ENCODE measurements at regions not wholly inside any gene's neighbourhood (a gene's known extent, or its start where the extent isn't known, plus 50 kb on each side); places are given as distances from the start of the nearest gene placed in this dataset.

- no peak for TF ChIP-seq CTCF (IDR thresholded peaks at IDR 0.05)
- no peak for TF ChIP-seq POLR2A (IDR thresholded peaks at IDR 0.05)
- intact Hi-C loops (cut with DNase I; ENCODE audit: low total_unique reads): no loop called here
- H3K4me3 ChIP-seq (ENCODE audit: low read depth, poor library complexity, severe bottlenecking): no peak overlapping the region
- DNase-seq (ENCODE audit: low spot score in 2 of 2): no peak
These were observed 263.8 kb upstream of the C16orf82 start for GRCh38 chr16:26802965-26803364.

- no peak for TF ChIP-seq CTCF (IDR thresholded peaks at IDR 0.05)
- TF ChIP-seq POLR2A (IDR thresholded peaks at IDR 0.05): no peak
- WGBS, 2 donors: 77 to 83% methylated on average over 6 of the region's 6 CpGs
- intact Hi-C loops (cut with DNase I; ENCODE audit: low total_unique reads): no loop called here
- H3K4me3 ChIP-seq (ENCODE audit: low read depth, poor library complexity, severe bottlenecking): no peak overlapping the region
- no peak for DNase-seq (ENCODE audit: low spot score in 2 of 2)
These were observed 260.1 kb upstream of the C16orf82 start for GRCh38 chr16:26806657-26807056.

GRCh38 chr16:26809461-26809860, 257.3 kb upstream of the C16orf82 start:
- 61 to 70% methylated on average over 1 of the region's 2 CpGs for WGBS, 2 donors
- no peak for DNase-seq (ENCODE audit: low spot score in 2 of 2)
- TF ChIP-seq CTCF (IDR thresholded peaks at IDR 0.05) (no peak), POLR2A (IDR thresholded peaks at IDR 0.05) (no peak)
- no peak overlapping the region for H3K4me3 ChIP-seq (ENCODE audit: low read depth, poor library complexity, severe bottlenecking)
- intact Hi-C loops (cut with DNase I; ENCODE audit: low total_unique reads): no loop called here

- DNase-seq (ENCODE audit: low spot score in 2 of 2): peak in 1 of 2 donors; percentile 17
- TF ChIP-seq CTCF (IDR thresholded peaks at IDR 0.05) (no peak), POLR2A (IDR thresholded peaks at IDR 0.05) (no peak)
- intact Hi-C loops (cut with DNase I; ENCODE audit: low total_unique reads): loop anchor here (10.0 kb wide), 1 partner anchor 249 kb away; the partner anchor contains the start of gene C16orf82
- WGBS, 2 donors: 77 to 78% methylated on average over 7 of the region's 7 CpGs
- no peak overlapping the region for H3K4me3 ChIP-seq (ENCODE audit: low read depth, poor library complexity, severe bottlenecking)
These were observed 250.5 kb upstream of the C16orf82 start for GRCh38 chr16:26816266-26816665.

- H3K4me3 ChIP-seq (ENCODE audit: low read depth, poor library complexity, severe bottlenecking): no peak overlapping the region
- no peak for DNase-seq (ENCODE audit: low spot score in 2 of 2)
- 72 to 75% methylated on average over 15 to 19 of the region's 21 CpGs for WGBS, 2 donors
- TF ChIP-seq CTCF (IDR thresholded peaks at IDR 0.05) (no peak), POLR2A (IDR thresholded peaks at IDR 0.05) (no peak)
- intact Hi-C loops (cut with DNase I; ENCODE audit: low total_unique reads): loop anchor here (10.0 kb wide), 1 partner anchor 248 kb away; the partner anchor contains the start of gene C16orf82
These were observed 249.7 kb upstream of the C16orf82 start for GRCh38 chr16:26816885-26817571.

GRCh38 chr16:26818393-26818792, 248.3 kb upstream of the C16orf82 start:
- intact Hi-C loops (cut with DNase I; ENCODE audit: low total_unique reads): loop anchor here (10.0 kb wide), 1 partner anchor 246 kb away; the partner anchor contains the start of gene C16orf82
- no peak for DNase-seq (ENCODE audit: low spot score in 2 of 2)
- H3K4me3 ChIP-seq (ENCODE audit: low read depth, poor library complexity, severe bottlenecking): no peak overlapping the region

More at GRCh38 chr16:26818393-26818792, 248.3 kb upstream of the C16orf82 start:
- 88 to 91% methylated on average over 2 of the region's 2 CpGs for WGBS, 2 donors
- TF ChIP-seq POLR2A (IDR thresholded peaks at IDR 0.05): no peak
- no peak for TF ChIP-seq CTCF (IDR thresholded peaks at IDR 0.05)
